WTC11 (cell line): ENCODE measurements at regions not wholly inside any gene's neighbourhood (a gene's known extent, or its start where the extent isn't known, plus 50 kb on each side); places are given as distances from the start of the nearest gene placed in this dataset.

Experiments used
- ATAC-seq: fragments of 200-7000 bp; cut with Tn5 transposase; 2 replicates; pipeline ENCODE4 v1.10.0; 2021; ENCODE audit warnings: mild to moderate bottlenecking, moderate library complexity
- CTCF ChIA-PET: fragments of 300-600 bp; sonication (Branson Sonifier 250); formaldehyde crosslinking; loops from one replicate; lab custom pipeline; 2021; ENCODE audit warnings: antibody characterized with exemption; lab: Charles Lee
- POLR2A ChIA-PET: fragments of 350-600 bp; sonication (Branson Sonifier 250); formaldehyde crosslinking; loops from one replicate; lab custom pipeline; 2021; ENCODE audit warnings: antibody characterized with exemption; lab: Charles Lee
- DNase-seq: peaks from one replicate; pipeline ENCODE4 v3.0.0; 2021; ENCODE audit warnings: low spot score
- H3K27ac Mint-ChIP-seq: 2 replicates; pipeline ENCODE4 v1.8.0; 2021; ENCODE audit warnings: mixed read lengths
- H3K27me3 Mint-ChIP-seq: 2 replicates; pipeline ENCODE4 v1.8.0; 2021; ENCODE audit warnings: low read depth, mild to moderate bottlenecking, moderate library complexity, mixed read lengths
- H3K36me3 Mint-ChIP-seq: 2 replicates; pipeline ENCODE4 v1.8.0; 2021; ENCODE audit warnings: mixed read lengths
- H3K4me1 Mint-ChIP-seq: 2 replicates; pipeline ENCODE4 v1.8.0; 2022; ENCODE audit warnings: mixed read lengths
- H3K4me3 Mint-ChIP-seq: 2 replicates; pipeline ENCODE4 v1.8.0; 2021; ENCODE audit warnings: mild to moderate bottlenecking, moderate library complexity, mixed read lengths
- H3K9me3 Mint-ChIP-seq: 2 replicates; pipeline ENCODE4 v1.8.0; 2021; ENCODE audit warnings: mixed read lengths
- CBFB ChIP-seq: sonication (generic); formaldehyde crosslinking; IDR thresholded peaks from 2 replicates; pipeline ENCODE4 v1.8.1; 2022; ENCODE audit warnings: mild to moderate bottlenecking, low read depth, missing genetic modification reagents
- CREM ChIP-seq: sonication (generic); formaldehyde crosslinking; IDR thresholded peaks from 2 replicates; pipeline ENCODE4 v1.8.1; 2022; ENCODE audit warnings: mild to moderate bottlenecking, missing genetic modification reagents, moderate library complexity
- EMX1 ChIP-seq: fragments of 250-450 bp; sonication (Bioruptor Pico); IDR thresholded peaks from 2 replicates; pipeline ENCODE4 v1.8.0; 2021; ENCODE audit warnings: mild to moderate bottlenecking
- FOXJ3 ChIP-seq: sonication (generic); formaldehyde crosslinking; IDR thresholded peaks from 2 replicates; pipeline ENCODE4 v1.9.0; 2021; ENCODE audit warnings: missing genetic modification reagents, mild to moderate bottlenecking, borderline replicate concordance
- GABPB1 ChIP-seq: sonication (generic); formaldehyde crosslinking; IDR thresholded peaks from 2 replicates; pipeline ENCODE4 v1.8.1; 2023; ENCODE audit warnings: mild to moderate bottlenecking, missing genetic modification reagents
- GTF2I ChIP-seq: fragments of 250-450 bp; sonication (Bioruptor Pico); conservative IDR thresholded peaks from 2 replicates; pipeline ENCODE4 v1.4.0; 2021; ENCODE audit warnings: mild to moderate bottlenecking
- HMGA2 ChIP-seq: fragments of 250-450 bp; sonication (Bioruptor Pico); IDR thresholded peaks from 2 replicates; pipeline ENCODE4 v1.4.0; 2021; ENCODE audit warnings: mild to moderate bottlenecking, moderate library complexity
- KAT7 ChIP-seq: sonication (generic); formaldehyde crosslinking; IDR thresholded peaks from 2 replicates; pipeline ENCODE4 v1.8.1; 2023; ENCODE audit warnings: missing genetic modification reagents, mild to moderate bottlenecking, borderline replicate concordance
- NR3C1 ChIP-seq: sonication (generic); formaldehyde crosslinking; conservative IDR thresholded peaks from 2 replicates; pipeline ENCODE4 v1.8.1; 2023; ENCODE audit warnings: low read depth, mild to moderate bottlenecking, missing genetic modification reagents
- OVOL2 ChIP-seq: fragments of 250-450 bp; sonication (Bioruptor Pico); IDR thresholded peaks from 2 replicates; pipeline ENCODE4 v1.9.0; 2021; ENCODE audit warnings: mild to moderate bottlenecking, borderline replicate concordance
- SMAD4 ChIP-seq: sonication (generic); formaldehyde crosslinking; IDR thresholded peaks from 2 replicates; pipeline ENCODE4 v1.8.0; 2022; ENCODE audit warnings: mild to moderate bottlenecking, missing genetic modification reagents
- TEAD1 ChIP-seq: sonication (generic); formaldehyde crosslinking; IDR thresholded peaks from 2 replicates; pipeline ENCODE4 v1.8.0; 2022; ENCODE audit warnings: mild to moderate bottlenecking, missing genetic modification reagents
- ZNF121 ChIP-seq: sonication (generic); formaldehyde crosslinking; IDR thresholded peaks from 2 replicates; pipeline ENCODE4 v1.8.0; 2023; ENCODE audit warnings: missing genetic modification reagents
- ZNF219 ChIP-seq: sonication (generic); formaldehyde crosslinking; IDR thresholded peaks from 2 replicates; pipeline ENCODE4 v1.8.0; 2023; ENCODE audit warnings: missing genetic modification reagents, mild to moderate bottlenecking, borderline replicate concordance
- TF ChIP-seq, protein P1 (sequence below): fragments of 250-450 bp; sonication (Bioruptor Pico); IDR thresholded peaks from 2 replicates; pipeline ENCODE4 v1.8.0; 2021; ENCODE audit warnings: mild to moderate bottlenecking
- TF ChIP-seq, protein P2 (sequence below): sonication (generic); formaldehyde crosslinking; IDR thresholded peaks from 2 replicates; pipeline ENCODE4 v1.8.0; 2022; ENCODE audit warnings: mild to moderate bottlenecking, missing genetic modification reagents
- TF ChIP-seq, protein P3 (sequence below): sonication (generic); formaldehyde crosslinking; IDR thresholded peaks from 2 replicates; pipeline ENCODE4 v1.8.0; 2023; ENCODE audit warnings: mild to moderate bottlenecking, missing genetic modification reagents
- TF ChIP-seq, protein P4 (sequence below): sonication (generic); formaldehyde crosslinking; conservative IDR thresholded peaks from 2 replicates; pipeline ENCODE4 v1.8.1; 2022; ENCODE audit warnings: mild to moderate bottlenecking, missing genetic modification reagents
- TF ChIP-seq, protein P5 (sequence below): sonication (generic); formaldehyde crosslinking; IDR thresholded peaks from 2 replicates; pipeline ENCODE4 v1.8.0; 2023; ENCODE audit warnings: missing genetic modification reagents, mild to moderate bottlenecking, borderline replicate concordance
- TF ChIP-seq, protein P6 (sequence below): sonication (generic); formaldehyde crosslinking; IDR thresholded peaks from 2 replicates; pipeline ENCODE4 v1.8.1; 2022; ENCODE audit warnings: missing genetic modification reagents, borderline replicate concordance
- TF ChIP-seq, protein P7 (sequence below): fragments of 250-450 bp; sonication (Bioruptor Pico); conservative IDR thresholded peaks from 2 replicates; pipeline ENCODE4 v1.9.0; 2021; ENCODE audit warnings: mild to moderate bottlenecking

DNA sequence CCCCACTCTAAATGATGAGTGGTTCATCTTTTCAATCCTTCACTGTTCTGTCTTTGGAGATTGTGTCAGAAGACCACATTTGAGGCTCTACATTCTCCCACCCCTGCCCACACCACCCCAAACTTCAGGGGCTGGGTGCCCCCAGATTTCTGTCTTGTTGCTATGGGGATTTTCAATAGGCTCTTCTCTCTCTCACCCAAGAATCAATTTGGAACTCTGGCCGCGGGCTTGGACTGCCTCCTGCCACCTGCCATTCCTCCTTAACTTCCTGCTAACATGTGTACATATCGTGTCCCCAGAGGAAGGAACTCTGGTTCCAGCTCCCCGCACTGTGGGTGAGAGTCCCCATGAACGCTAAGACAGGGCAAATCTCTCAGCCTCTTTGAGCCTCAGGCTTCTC lies 67.4 kb upstream of the LARS2 start:
- no peak for DNase-seq
- TF ChIP-seq HMGA2 (CRISPR knock-in tag) = no peak
- no peak for TF ChIP-seq ZNF121 (CRISPR knock-in tag)
- TF ChIP-seq, protein P1, sequence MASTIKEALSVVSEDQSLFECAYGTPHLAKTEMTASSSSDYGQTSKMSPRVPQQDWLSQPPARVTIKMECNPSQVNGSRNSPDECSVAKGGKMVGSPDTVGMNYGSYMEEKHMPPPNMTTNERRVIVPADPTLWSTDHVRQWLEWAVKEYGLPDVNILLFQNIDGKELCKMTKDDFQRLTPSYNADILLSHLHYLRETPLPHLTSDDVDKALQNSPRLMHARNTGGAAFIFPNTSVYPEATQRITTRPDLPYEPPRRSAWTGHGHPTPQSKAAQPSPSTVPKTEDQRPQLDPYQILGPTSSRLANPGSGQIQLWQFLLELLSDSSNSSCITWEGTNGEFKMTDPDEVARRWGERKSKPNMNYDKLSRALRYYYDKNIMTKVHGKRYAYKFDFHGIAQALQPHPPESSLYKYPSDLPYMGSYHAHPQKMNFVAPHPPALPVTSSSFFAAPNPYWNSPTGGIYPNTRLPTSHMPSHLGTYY = no peak
- TF ChIP-seq, protein P2, sequence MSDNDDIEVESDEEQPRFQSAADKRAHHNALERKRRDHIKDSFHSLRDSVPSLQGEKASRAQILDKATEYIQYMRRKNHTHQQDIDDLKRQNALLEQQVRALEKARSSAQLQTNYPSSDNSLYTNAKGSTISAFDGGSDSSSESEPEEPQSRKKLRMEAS (CRISPR knock-in tag) = no peak
- no peak for TF ChIP-seq GABPB1 (CRISPR knock-in tag)
- TF ChIP-seq NR3C1 (CRISPR knock-in tag) = no peak
- TF ChIP-seq EMX1 (CRISPR knock-in tag) = no peak
- TF ChIP-seq CREM = no peak
- TF ChIP-seq, all 79 proteins: peak for 0
- no peaks in the 10 kb centered on the region for H3K9me3 Mint-ChIP-seq
- H3K36me3 Mint-ChIP-seq = no peaks in the 10 kb centered on the region
- POLR2A ChIA-PET = no interaction called here
- no peak overlapping the region for H3K4me3 Mint-ChIP-seq
- CTCF ChIA-PET = interaction anchor here (1.0 kb wide), 2 partner anchors 8 to 96 kb away, joined by 3 to 6 read pairs; no protein-coding TSS in a partner anchor
- peak overlapping the region; percentile 66; the same call in 1 of the 2 replicates for H3K27ac Mint-ChIP-seq
- H3K27me3 Mint-ChIP-seq = no peaks in the 10 kb centered on the region
- peaks cover 51% of the 10 kb centered on the region for H3K4me1 Mint-ChIP-seq
- no peak for ATAC-seq

DNA sequence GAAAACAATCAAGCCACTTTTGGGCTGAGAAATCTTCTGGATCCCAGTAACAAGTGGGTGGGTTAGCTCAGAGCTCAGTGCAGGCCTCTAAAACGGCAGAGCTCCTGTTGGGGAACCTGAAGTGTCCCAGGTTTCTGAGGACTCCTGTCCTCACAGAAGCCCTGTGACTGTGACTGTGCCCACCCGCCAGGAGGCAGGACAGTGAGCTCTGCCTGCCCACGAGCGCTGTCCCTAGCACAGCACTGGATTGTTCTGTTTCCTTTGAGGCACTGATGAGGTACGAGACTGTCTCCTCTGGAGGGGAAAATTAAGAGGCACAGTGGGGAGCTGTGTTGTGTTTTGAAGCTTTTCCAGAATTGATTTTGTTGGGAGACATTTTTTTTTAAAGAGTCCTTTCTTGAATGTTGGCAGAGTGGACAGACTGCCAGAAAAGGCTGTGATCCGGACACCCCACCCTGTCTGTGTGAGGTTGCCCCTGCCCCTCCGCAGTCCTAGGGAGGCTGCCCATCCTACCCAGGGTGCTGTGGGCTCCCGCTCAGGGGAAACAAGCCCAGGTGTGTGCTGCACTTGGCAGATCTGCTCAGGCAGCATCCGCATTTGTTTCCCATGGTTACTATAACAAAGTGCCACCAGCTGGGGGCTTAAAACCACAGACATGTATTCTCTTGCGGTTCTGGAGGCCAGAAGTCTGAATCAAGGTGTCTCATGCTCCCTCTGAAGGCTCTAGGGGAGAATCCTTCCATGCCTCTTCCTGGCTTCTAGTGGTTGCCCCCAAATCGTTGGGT lies 66.6 kb upstream of the LARS2 start:
- TF ChIP-seq GTF2I (CRISPR knock-in tag) (no peak), TEAD1 (CRISPR knock-in tag) (no peak), FOXJ3 (no peak), ZNF219 (CRISPR knock-in tag) (no peak), CBFB (CRISPR knock-in tag) (no peak), KAT7 (no peak), OVOL2 (CRISPR knock-in tag) (no peak), SMAD4 (no peak)
- TF ChIP-seq, protein P3, sequence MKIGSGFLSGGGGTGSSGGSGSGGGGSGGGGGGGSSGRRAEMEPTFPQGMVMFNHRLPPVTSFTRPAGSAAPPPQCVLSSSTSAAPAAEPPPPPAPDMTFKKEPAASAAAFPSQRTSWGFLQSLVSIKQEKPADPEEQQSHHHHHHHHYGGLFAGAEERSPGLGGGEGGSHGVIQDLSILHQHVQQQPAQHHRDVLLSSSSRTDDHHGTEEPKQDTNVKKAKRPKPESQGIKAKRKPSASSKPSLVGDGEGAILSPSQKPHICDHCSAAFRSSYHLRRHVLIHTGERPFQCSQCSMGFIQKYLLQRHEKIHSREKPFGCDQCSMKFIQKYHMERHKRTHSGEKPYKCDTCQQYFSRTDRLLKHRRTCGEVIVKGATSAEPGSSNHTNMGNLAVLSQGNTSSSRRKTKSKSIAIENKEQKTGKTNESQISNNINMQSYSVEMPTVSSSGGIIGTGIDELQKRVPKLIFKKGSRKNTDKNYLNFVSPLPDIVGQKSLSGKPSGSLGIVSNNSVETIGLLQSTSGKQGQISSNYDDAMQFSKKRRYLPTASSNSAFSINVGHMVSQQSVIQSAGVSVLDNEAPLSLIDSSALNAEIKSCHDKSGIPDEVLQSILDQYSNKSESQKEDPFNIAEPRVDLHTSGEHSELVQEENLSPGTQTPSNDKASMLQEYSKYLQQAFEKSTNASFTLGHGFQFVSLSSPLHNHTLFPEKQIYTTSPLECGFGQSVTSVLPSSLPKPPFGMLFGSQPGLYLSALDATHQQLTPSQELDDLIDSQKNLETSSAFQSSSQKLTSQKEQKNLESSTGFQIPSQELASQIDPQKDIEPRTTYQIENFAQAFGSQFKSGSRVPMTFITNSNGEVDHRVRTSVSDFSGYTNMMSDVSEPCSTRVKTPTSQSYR = no peak
- TF ChIP-seq, protein P4, sequence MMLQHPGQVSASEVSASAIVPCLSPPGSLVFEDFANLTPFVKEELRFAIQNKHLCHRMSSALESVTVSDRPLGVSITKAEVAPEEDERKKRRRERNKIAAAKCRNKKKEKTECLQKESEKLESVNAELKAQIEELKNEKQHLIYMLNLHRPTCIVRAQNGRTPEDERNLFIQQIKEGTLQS = no peak
- TF ChIP-seq, protein P5, sequence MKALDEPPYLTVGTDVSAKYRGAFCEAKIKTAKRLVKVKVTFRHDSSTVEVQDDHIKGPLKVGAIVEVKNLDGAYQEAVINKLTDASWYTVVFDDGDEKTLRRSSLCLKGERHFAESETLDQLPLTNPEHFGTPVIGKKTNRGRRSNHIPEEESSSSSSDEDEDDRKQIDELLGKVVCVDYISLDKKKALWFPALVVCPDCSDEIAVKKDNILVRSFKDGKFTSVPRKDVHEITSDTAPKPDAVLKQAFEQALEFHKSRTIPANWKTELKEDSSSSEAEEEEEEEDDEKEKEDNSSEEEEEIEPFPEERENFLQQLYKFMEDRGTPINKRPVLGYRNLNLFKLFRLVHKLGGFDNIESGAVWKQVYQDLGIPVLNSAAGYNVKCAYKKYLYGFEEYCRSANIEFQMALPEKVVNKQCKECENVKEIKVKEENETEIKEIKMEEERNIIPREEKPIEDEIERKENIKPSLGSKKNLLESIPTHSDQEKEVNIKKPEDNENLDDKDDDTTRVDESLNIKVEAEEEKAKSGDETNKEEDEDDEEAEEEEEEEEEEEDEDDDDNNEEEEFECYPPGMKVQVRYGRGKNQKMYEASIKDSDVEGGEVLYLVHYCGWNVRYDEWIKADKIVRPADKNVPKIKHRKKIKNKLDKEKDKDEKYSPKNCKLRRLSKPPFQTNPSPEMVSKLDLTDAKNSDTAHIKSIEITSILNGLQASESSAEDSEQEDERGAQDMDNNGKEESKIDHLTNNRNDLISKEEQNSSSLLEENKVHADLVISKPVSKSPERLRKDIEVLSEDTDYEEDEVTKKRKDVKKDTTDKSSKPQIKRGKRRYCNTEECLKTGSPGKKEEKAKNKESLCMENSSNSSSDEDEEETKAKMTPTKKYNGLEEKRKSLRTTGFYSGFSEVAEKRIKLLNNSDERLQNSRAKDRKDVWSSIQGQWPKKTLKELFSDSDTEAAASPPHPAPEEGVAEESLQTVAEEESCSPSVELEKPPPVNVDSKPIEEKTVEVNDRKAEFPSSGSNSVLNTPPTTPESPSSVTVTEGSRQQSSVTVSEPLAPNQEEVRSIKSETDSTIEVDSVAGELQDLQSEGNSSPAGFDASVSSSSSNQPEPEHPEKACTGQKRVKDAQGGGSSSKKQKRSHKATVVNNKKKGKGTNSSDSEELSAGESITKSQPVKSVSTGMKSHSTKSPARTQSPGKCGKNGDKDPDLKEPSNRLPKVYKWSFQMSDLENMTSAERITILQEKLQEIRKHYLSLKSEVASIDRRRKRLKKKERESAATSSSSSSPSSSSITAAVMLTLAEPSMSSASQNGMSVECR = no peak
- TF ChIP-seq, protein P6, sequence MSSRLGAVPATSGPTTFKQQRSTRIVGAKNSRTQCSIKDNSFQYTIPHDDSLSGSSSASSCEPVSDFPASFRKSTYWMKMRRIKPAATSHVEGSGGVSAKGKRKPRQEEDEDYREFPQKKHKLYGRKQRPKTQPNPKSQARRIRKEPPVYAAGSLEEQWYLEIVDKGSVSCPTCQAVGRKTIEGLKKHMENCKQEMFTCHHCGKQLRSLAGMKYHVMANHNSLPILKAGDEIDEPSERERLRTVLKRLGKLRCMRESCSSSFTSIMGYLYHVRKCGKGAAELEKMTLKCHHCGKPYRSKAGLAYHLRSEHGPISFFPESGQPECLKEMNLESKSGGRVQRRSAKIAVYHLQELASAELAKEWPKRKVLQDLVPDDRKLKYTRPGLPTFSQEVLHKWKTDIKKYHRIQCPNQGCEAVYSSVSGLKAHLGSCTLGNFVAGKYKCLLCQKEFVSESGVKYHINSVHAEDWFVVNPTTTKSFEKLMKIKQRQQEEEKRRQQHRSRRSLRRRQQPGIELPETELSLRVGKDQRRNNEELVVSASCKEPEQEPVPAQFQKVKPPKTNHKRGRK = no peak
- TF ChIP-seq, protein P7, sequence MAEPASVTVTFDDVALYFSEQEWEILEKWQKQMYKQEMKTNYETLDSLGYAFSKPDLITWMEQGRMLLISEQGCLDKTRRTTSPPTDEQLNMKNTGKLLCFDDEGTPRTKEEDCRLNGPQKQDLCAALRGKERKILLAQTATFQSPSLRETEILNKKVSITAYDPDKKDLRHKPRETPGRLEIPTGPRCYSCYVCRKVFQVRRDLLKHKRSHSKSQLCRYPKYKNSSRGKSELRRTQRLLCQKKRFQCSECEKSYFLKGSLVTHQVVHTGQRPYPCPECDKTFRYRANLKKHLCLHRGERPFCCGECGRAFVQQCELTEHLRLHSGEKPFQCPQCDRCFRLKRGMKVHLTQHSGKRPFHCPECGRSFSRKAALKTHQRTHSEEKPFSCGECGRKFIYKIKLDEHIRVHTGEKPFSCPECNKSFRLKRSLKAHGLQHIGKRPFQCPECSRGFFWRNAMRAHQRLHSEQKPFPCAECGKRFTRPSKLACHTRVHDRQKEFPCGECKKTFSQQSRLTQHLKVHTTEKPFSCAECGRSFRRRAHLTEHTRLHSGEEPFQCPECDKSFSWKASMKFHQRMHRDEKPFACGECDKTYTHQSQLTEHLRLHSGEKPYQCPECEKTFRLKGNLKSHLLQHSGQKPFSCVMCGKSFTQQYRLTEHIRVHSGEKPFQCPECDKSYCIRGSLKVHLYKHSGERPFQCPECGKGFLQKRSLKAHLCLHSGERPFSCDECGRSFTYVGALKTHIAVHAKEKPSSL (CRISPR knock-in tag) = no peak
- TF ChIP-seq, all 79 proteins: peak for 0
- H3K27ac Mint-ChIP-seq = no peak overlapping the region
- peak; percentile 43 for ATAC-seq
- no peaks in the 10 kb centered on the region for H3K27me3 Mint-ChIP-seq
- ChIA-PET CTCF (interaction anchor here (0.6 to 1.0 kb wide), 3 partner anchors 9 to 97 kb away, joined by 3 to 6 read pairs (median 3); no protein-coding TSS in a partner anchor), POLR2A (no interaction called here)
- no peak overlapping the region for H3K4me3 Mint-ChIP-seq
- no peaks in the 10 kb centered on the region for H3K36me3 Mint-ChIP-seq
- no peak for DNase-seq
- H3K4me1 Mint-ChIP-seq = peaks cover 46% of the 10 kb centered on the region
- no peaks in the 10 kb centered on the region for H3K9me3 Mint-ChIP-seq
